IMR-90 (cell line): ENCODE measurements at regions not wholly inside any gene's neighbourhood (a gene's known extent, or its start where the extent isn't known, plus 50 kb on each side); places are given as distances from the start of the nearest gene placed in this dataset.

Experiments
- ATAC-seq: fragments of 200-7000 bp; cut with Tn5 transposase; 2 replicates; pipeline ENCODE4 v1.9.1; 2020; ENCODE audit warnings: low read depth, mild to moderate bottlenecking, moderate library complexity
- BruUV-seq: library from RNA; stranded (reverse); fragments of 400-500 nt; replicated peaks from 2 replicates; lab custom pipeline; 2021; lab: Mats Ljungman, UMichigan
- CTCF ChIA-PET: fragments of 300-600 bp; formaldehyde crosslinking; extraction: SDS; loops from one replicate; lab custom pipeline; 2021; ENCODE audit warnings: antibody characterized with exemption; lab: Yijun Ruan, JAX
- POLR2A ChIA-PET: fragments of 300-600 bp; sonication (Branson Sonifier 250); formaldehyde crosslinking; loops from one replicate; lab custom pipeline; 2022; ENCODE audit warnings: antibody characterized with exemption; ENCODE audit not compliant: unreplicated experiment; lab: Charles Lee
- DNase-seq: peaks from one replicate; pipeline ENCODE4 v3.0.0; 2013
- H2AFZ ChIP-seq: replicated peaks from 2 replicates; pipeline ENCODE3; 2013; ENCODE audit warnings: low read length, mild to moderate bottlenecking; ENCODE audit not compliant: poor library complexity
- H2AK5ac ChIP-seq: 2 replicates; pipeline ENCODE4 v1.6.1; 2013; ENCODE audit warnings: low read depth, low read length, inconsistent platforms
- H2AK9ac ChIP-seq: replicated peaks from 2 replicates; pipeline ENCODE3; 2013; ENCODE audit warnings: mild to moderate bottlenecking, low read depth, low read length, moderate library complexity; ENCODE audit not compliant: poor library complexity
- H2BK120ac ChIP-seq: 2 replicates; pipeline ENCODE4 v1.6.1; 2013; ENCODE audit warnings: low read depth, low read length, inconsistent platforms
- H2BK15ac ChIP-seq: 3 replicates; pipeline ENCODE4 v1.6.1; 2013; ENCODE audit warnings: low read depth, low read length, inconsistent platforms
- H2BK20ac ChIP-seq: 2 replicates; pipeline ENCODE4 v1.6.1; 2013; ENCODE audit warnings: low read depth, mild to moderate bottlenecking, inconsistent platforms, low read length, moderate library complexity
- H2BK5ac ChIP-seq: 2 replicates; pipeline ENCODE4 v1.6.1; 2013; ENCODE audit warnings: mild to moderate bottlenecking, low read depth, low read length, inconsistent platforms; ENCODE audit not compliant: poor library complexity, severe bottlenecking
- H3K14ac ChIP-seq: replicated peaks from 2 replicates; pipeline ENCODE4 v1.6.1; 2013; ENCODE audit warnings: low read depth, low read length, inconsistent platforms
- H3K18ac ChIP-seq: 2 replicates; pipeline ENCODE4 v1.6.1; 2013; ENCODE audit warnings: low read depth, low read length, control low read depth
- H3K23ac ChIP-seq: 2 replicates; pipeline ENCODE4 v1.6.1; 2013; ENCODE audit warnings: low read depth, low read length, inconsistent platforms
- H3K27ac ChIP-seq: 2 replicates; pipeline ENCODE4 v1.5.1; 2013; ENCODE audit warnings: mild to moderate bottlenecking, control low read depth, low read length; ENCODE audit not compliant: insufficient read depth
- H3K27me3 ChIP-seq: 2 replicates; pipeline ENCODE4 v1.6.1; 2013; ENCODE audit warnings: low read length; ENCODE audit not compliant: control insufficient read depth, insufficient read depth
- H3K36me3 ChIP-seq: 2 replicates; pipeline ENCODE4 v1.6.1; 2013; ENCODE audit warnings: low read length, mixed read lengths; ENCODE audit not compliant: control insufficient read depth, insufficient read depth
- H3K4ac ChIP-seq: 2 replicates; pipeline ENCODE4 v1.6.1; 2013; ENCODE audit warnings: low read depth, low read length, inconsistent platforms
- H3K4me1 ChIP-seq: 2 replicates; pipeline ENCODE4 v1.6.1; 2013; ENCODE audit warnings: low read length, mixed read lengths; ENCODE audit not compliant: control insufficient read depth, insufficient read depth
- H3K4me2 ChIP-seq: 2 replicates; pipeline ENCODE4 v1.6.1; 2013; ENCODE audit warnings: low read depth, mild to moderate bottlenecking, control low read depth, low read length, moderate library complexity
- H3K4me3 ChIP-seq: 2 replicates; pipeline ENCODE4 v1.5.1; 2013; ENCODE audit warnings: low read depth, mild to moderate bottlenecking, control low read depth, low read length, moderate library complexity; ENCODE audit not compliant: insufficient read depth
- H3K56ac ChIP-seq: 2 replicates; pipeline ENCODE4 v1.6.1; 2013; ENCODE audit warnings: low read length, inconsistent platforms; ENCODE audit not compliant: insufficient read depth; ENCODE audit errors: extremely low read depth
- H3K79me1 ChIP-seq, 2 experiments: 2 replicates each; pipeline ENCODE4 v1.6.1; 2013; ENCODE audit warnings: low read length in 2 of 2, inconsistent platforms in 1 of 2, low read depth in 1 of 2
- H3K9ac ChIP-seq: 2 replicates; pipeline ENCODE4 v1.6.1; 2013; ENCODE audit warnings: low read depth, low read length, control low read depth
- H3K9me1 ChIP-seq: 2 replicates; pipeline ENCODE4 v1.6.1; 2013; ENCODE audit warnings: low read length, inconsistent platforms; ENCODE audit not compliant: insufficient read depth
- H3K9me3 ChIP-seq: 2 replicates; pipeline ENCODE4 v1.6.1; 2013; ENCODE audit warnings: low read length; ENCODE audit not compliant: control insufficient read depth, insufficient read depth
- H4K20me1 ChIP-seq: 2 replicates; pipeline ENCODE4 v1.6.1; 2013; ENCODE audit warnings: low read length, inconsistent platforms; ENCODE audit not compliant: insufficient read depth
- H4K5ac ChIP-seq: 2 replicates; pipeline ENCODE4 v1.6.1; 2013; ENCODE audit warnings: mild to moderate bottlenecking, low read depth, low read length, control low read depth
- H4K8ac ChIP-seq, 2 experiments: 2 replicates each; pipeline ENCODE4 v1.6.1; 2013; ENCODE audit warnings: low read depth in 2 of 2, low read length in 2 of 2, control low read depth in 1 of 2, inconsistent platforms in 1 of 2
- H4K91ac ChIP-seq: 2 replicates; pipeline ENCODE4 v1.6.1; 2013; ENCODE audit warnings: low read depth, low read length, inconsistent platforms; ENCODE audit not compliant: insufficient read depth
- BHLHE40 ChIP-seq: fragments of 150-350 bp; IDR thresholded peaks from 2 replicates; pipeline ENCODE4 v1.6.1; 2016; ENCODE audit warnings: mild to moderate bottlenecking, low read depth, low read length
- CEBPB ChIP-seq: IDR thresholded peaks from 2 replicates; pipeline ENCODE4 v1.6.1; 2012; ENCODE audit warnings: low read depth, low read length, improper control_type of control experiment
- CHD1 ChIP-seq: IDR thresholded peaks from 2 replicates; pipeline ENCODE4 v1.6.1; 2012; ENCODE audit warnings: low read depth, low read length, improper control_type of control experiment
- FOS ChIP-seq: fragments of 150-350 bp; IDR thresholded peaks from 2 replicates; pipeline ENCODE4 v1.6.1; 2016; ENCODE audit warnings: low read depth, low read length
- MAFK ChIP-seq: IDR thresholded peaks from 2 replicates; pipeline ENCODE4 v1.6.1; 2012; ENCODE audit warnings: low read depth, low read length, improper control_type of control experiment
- MAZ ChIP-seq: IDR thresholded peaks from 2 replicates; pipeline ENCODE4 v1.6.1; 2012; ENCODE audit warnings: low read depth, mild to moderate bottlenecking, low read length, improper control_type of control experiment, moderate library complexity, borderline replicate concordance
- MXI1 ChIP-seq: IDR thresholded peaks from 2 replicates; pipeline ENCODE4 v1.6.1; 2012; ENCODE audit warnings: low read depth, mild to moderate bottlenecking, low read length, moderate library complexity, borderline replicate concordance
- NFE2L2 ChIP-seq: fragments of 150-350 bp; IDR thresholded peaks from 2 replicates; pipeline ENCODE4 v1.6.1; 2016; ENCODE audit warnings: low read depth, mild to moderate bottlenecking, low read length
- POLR2A ChIP-seq: IDR thresholded peaks from 2 replicates; pipeline ENCODE4 v1.6.1; 2012; ENCODE audit warnings: mild to moderate bottlenecking, low read depth, low read length
- RAD21 ChIP-seq: IDR thresholded peaks from 2 replicates; pipeline ENCODE4 v1.6.1; 2012; ENCODE audit warnings: low read length, improper control_type of control experiment
- RCOR1 ChIP-seq: IDR thresholded peaks from 2 replicates; pipeline ENCODE4 v1.6.1; 2012; ENCODE audit warnings: mild to moderate bottlenecking, low read length, improper control_type of control experiment; ENCODE audit not compliant: insufficient replicate concordance
- RFX5 ChIP-seq: IDR thresholded peaks from 2 replicates; pipeline ENCODE4 v1.8.0; 2012; ENCODE audit warnings: low read depth, mild to moderate bottlenecking, low read length, moderate library complexity
- SMC3 ChIP-seq: fragments of 150-350 bp; IDR thresholded peaks from 2 replicates; pipeline ENCODE4 v1.6.1; 2016; ENCODE audit warnings: low read depth, mild to moderate bottlenecking, antibody characterized with exemption, low read length, moderate library complexity
- WGBS, 2 experiments: methylation state at CpG; one replicate each; pipeline versions ENCODE4 v1.1.5 to v1.1.7; 2013; ENCODE audit warnings: missing lambda C conversion rate in 2 of 2; ENCODE audit not compliant: insufficient read length in 1 of 2; ENCODE audit errors: extremely low coverage in 2 of 2; 5-methylcytosine and 5-hydroxymethylcytosine counted together
- dilution Hi-C: fragments of 300-500 bp; cut with HindIII; formaldehyde crosslinking; loops from one replicate; pipeline ENCODE4 v1.14.3; 2018; ENCODE audit warnings: low sequenced_read_pairs; ENCODE audit not compliant: unreplicated experiment
- in situ Hi-C: fragments of 300-500 bp; cut with MboI; formaldehyde crosslinking; loops from 3 replicates; pipeline ENCODE4 v1.14.3; 2019; ENCODE audit warnings: low sequenced_read_pairs, inconsistent platforms, mixed read lengths
- intact Hi-C: fragments of 100-400 bp; cut with micrococcal nuclease; formaldehyde crosslinking; loops from 2 replicates; pipeline ENCODE4 v1.10.0; 2022
- TF ChIP-seq, protein P1 (sequence below): fragments of 150-350 bp; IDR thresholded peaks from 2 replicates; pipeline ENCODE4 v1.6.1; 2016; ENCODE audit warnings: low read depth, mild to moderate bottlenecking, low read length, moderate library complexity, borderline replicate concordance
- TF ChIP-seq, protein P2 (sequence below): conservative IDR thresholded peaks from 2 replicates; pipeline ENCODE4 v1.5.1; 2012; ENCODE audit warnings: mild to moderate bottlenecking, low read depth, low read length, improper control_type of control experiment
- TF ChIP-seq, protein P3 (sequence below): fragments of 150-350 bp; IDR thresholded peaks from 2 replicates; pipeline ENCODE4 v1.6.1; 2017; ENCODE audit warnings: mild to moderate bottlenecking, antibody characterized with exemption, low read length, low read depth

DNA sequence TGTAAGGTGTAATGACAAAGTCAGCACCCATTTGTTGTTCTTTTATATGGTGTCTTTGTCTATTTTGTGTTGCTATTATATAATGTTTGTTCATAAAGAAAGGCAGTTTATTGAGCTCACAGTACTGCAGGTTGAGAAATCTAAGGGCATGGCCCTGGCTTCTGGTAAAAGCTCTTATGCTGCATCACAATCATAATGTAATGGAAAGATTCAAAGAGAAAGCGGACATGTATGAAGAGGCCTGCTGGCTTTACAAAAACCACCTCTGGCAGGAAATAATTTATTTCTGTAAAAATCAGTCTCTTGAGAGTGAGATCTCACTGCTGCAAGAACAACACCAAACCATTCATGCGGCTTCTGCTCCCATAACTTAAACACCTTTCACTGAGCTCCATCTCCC is 746.7 kb upstream of the FAM174A start:
- Histone ChIP-seq H3K9ac (no peak overlapping the region), H3K79me1 (no peaks in the 10 kb centered on the region), H3K14ac (no peak overlapping the region), H2AK5ac (no peak overlapping the region), H3K23ac (no peak overlapping the region), H4K8ac (no peak overlapping the region), H4K91ac (no peak overlapping the region), H2BK5ac (no peak overlapping the region), H3K27me3 (no peaks in the 10 kb centered on the region), H4K20me1 (no peaks in the 10 kb centered on the region), H3K4me1 (no peaks in the 10 kb centered on the region), H3K27ac (no peak overlapping the region), H3K9me1 (no peaks in the 10 kb centered on the region), H2BK120ac (no peak overlapping the region), H3K4ac (no peak overlapping the region), H3K4me3 (no peak overlapping the region), H3K18ac (no peak overlapping the region), H2AK9ac (no peak overlapping the region), H3K4me2 (no peak overlapping the region), H2BK20ac (no peak overlapping the region), H2AFZ (no peak overlapping the region), H4K5ac (no peak overlapping the region), H3K36me3 (no peaks in the 10 kb centered on the region), H2BK15ac (no peak overlapping the region), H3K56ac (no peak overlapping the region), H3K9me3 (peaks cover 15% of the 10 kb centered on the region; the same call in 1 of the 2 replicates)
- DNase-seq (no peak), ATAC-seq (no peak)
- CTCF ChIA-PET: no interaction called here
- WGBS, 2 experiments: no CpG with 5 or more reads among the region's 2 CpGs
- in situ Hi-C loops: no loop called here
- no peak for TF ChIP-seq CHD1
- TF ChIP-seq, protein P1, sequence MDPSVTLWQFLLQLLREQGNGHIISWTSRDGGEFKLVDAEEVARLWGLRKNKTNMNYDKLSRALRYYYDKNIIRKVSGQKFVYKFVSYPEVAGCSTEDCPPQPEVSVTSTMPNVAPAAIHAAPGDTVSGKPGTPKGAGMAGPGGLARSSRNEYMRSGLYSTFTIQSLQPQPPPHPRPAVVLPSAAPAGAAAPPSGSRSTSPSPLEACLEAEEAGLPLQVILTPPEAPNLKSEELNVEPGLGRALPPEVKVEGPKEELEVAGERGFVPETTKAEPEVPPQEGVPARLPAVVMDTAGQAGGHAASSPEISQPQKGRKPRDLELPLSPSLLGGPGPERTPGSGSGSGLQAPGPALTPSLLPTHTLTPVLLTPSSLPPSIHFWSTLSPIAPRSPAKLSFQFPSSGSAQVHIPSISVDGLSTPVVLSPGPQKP: no peak
- TF ChIP-seq POLR2A: no peak
- no peak for TF ChIP-seq RFX5
- TF ChIP-seq NFE2L2: no peak
- no peak for TF ChIP-seq CEBPB
- TF ChIP-seq RCOR1: no peak
- TF ChIP-seq MAZ: no peak
- no peak for TF ChIP-seq FOS
- no peak for TF ChIP-seq BHLHE40
- no peak for TF ChIP-seq MXI1
- TF ChIP-seq, protein P2, sequence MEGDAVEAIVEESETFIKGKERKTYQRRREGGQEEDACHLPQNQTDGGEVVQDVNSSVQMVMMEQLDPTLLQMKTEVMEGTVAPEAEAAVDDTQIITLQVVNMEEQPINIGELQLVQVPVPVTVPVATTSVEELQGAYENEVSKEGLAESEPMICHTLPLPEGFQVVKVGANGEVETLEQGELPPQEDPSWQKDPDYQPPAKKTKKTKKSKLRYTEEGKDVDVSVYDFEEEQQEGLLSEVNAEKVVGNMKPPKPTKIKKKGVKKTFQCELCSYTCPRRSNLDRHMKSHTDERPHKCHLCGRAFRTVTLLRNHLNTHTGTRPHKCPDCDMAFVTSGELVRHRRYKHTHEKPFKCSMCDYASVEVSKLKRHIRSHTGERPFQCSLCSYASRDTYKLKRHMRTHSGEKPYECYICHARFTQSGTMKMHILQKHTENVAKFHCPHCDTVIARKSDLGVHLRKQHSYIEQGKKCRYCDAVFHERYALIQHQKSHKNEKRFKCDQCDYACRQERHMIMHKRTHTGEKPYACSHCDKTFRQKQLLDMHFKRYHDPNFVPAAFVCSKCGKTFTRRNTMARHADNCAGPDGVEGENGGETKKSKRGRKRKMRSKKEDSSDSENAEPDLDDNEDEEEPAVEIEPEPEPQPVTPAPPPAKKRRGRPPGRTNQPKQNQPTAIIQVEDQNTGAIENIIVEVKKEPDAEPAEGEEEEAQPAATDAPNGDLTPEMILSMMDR: no peak
- no peak for TF ChIP-seq SMC3
- TF ChIP-seq RAD21: no peak
- TF ChIP-seq, protein P3, sequence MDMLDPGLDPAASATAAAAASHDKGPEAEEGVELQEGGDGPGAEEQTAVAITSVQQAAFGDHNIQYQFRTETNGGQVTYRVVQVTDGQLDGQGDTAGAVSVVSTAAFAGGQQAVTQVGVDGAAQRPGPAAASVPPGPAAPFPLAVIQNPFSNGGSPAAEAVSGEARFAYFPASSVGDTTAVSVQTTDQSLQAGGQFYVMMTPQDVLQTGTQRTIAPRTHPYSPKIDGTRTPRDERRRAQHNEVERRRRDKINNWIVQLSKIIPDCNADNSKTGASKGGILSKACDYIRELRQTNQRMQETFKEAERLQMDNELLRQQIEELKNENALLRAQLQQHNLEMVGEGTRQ: no peak
- no peak for TF ChIP-seq MAFK
- dilution Hi-C loops: no loop called here
- no TSS peak for BruUV-seq
- intact Hi-C loops: no loop called here
- POLR2A ChIA-PET: no interaction called here
